Type B pancreatic cell (in vitro differentiated cells): ENCODE measurements at regions not wholly inside any gene's neighbourhood (a gene's known extent, or its start where the extent isn't known, plus 50 kb on each side); places are given as distances from the start of the nearest gene placed in this dataset.
A peak's percentile ranks its signal among the peaks of the same experiment; 100 is the strongest.

ENCODE experiments used
- DNase-seq: peaks from one replicate; pipeline ENCODE4 v3.0.0; 2021; ENCODE audit warnings: mixed read lengths; ENCODE audit not compliant: unreplicated experiment; ENCODE audit errors: extremely low spot score
- H3K27ac Mint-ChIP-seq: 2 replicates; pipeline ENCODE4 v1.8.0; 2021; ENCODE audit warnings: mild to moderate bottlenecking, mixed read lengths
- H3K27me3 Mint-ChIP-seq: 2 replicates; pipeline ENCODE4 v1.8.0; 2021; ENCODE audit warnings: mixed read lengths
- H3K36me3 Mint-ChIP-seq: 2 replicates; pipeline ENCODE4 v1.8.0; 2021; ENCODE audit warnings: mixed read lengths
- H3K4me1 Mint-ChIP-seq: one replicate; pipeline ENCODE4 v1.8.0; 2021; ENCODE audit warnings: mixed read lengths; ENCODE audit not compliant: unreplicated experiment
- H3K4me3 Mint-ChIP-seq: 2 replicates; pipeline ENCODE4 v1.8.0; 2021; ENCODE audit warnings: mild to moderate bottlenecking, mixed read lengths
- H3K9me3 Mint-ChIP-seq: 2 replicates; pipeline ENCODE4 v1.8.0; 2021; ENCODE audit warnings: mixed read lengths
- CTCF ChIP-seq: fragments of 200-600 bp; sonication (generic); conservative IDR thresholded peaks from 2 replicates; pipeline ENCODE4 v1.5.0; 2021; ENCODE audit warnings: antibody characterized with exemption, mild to moderate bottlenecking

GRCh38 chr1:5551274-5551975, 440.8 kb downstream of the NPHP4 start:
- H3K36me3 Mint-ChIP-seq = no peaks in the 10 kb centered on the region
- TF ChIP-seq CTCF = no peak
- H3K27me3 Mint-ChIP-seq = peaks cover 12% of the 10 kb centered on the region
- H3K4me3 Mint-ChIP-seq = no peak overlapping the region
- DNase-seq = peak; percentile 36
- H3K4me1 Mint-ChIP-seq = no peaks in the 10 kb centered on the region
- H3K9me3 Mint-ChIP-seq = no peaks in the 10 kb centered on the region
- no peak overlapping the region for H3K27ac Mint-ChIP-seq

DNA sequence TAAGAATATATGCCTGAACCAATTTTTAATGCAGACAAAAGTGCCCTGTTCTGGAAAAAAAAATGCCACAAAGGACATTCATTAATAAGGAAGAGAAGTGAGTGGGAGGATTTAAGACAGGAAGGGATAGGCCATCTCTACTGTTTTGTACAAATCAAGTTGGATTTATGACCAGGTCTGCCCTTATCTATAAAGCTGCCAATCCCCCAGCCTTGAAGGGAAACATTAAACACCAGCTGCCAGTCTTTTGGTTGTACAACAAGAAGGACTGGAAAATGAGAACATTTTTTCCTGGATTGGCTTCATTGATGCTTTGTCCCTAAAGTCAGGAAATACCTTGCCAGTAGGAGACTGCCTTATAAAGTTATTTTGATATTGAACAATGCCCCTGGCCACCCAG, 444.0 kb downstream of the NPHP4 start:
- H3K27me3 Mint-ChIP-seq = peaks cover 5% of the 10 kb centered on the region
- no peak for DNase-seq
- no peak for TF ChIP-seq CTCF
- no peaks in the 10 kb centered on the region for H3K9me3 Mint-ChIP-seq
- no peak overlapping the region for H3K27ac Mint-ChIP-seq
- no peaks in the 10 kb centered on the region for H3K4me1 Mint-ChIP-seq
- no peak overlapping the region for H3K4me3 Mint-ChIP-seq
- no peaks in the 10 kb centered on the region for H3K36me3 Mint-ChIP-seq

DNA sequence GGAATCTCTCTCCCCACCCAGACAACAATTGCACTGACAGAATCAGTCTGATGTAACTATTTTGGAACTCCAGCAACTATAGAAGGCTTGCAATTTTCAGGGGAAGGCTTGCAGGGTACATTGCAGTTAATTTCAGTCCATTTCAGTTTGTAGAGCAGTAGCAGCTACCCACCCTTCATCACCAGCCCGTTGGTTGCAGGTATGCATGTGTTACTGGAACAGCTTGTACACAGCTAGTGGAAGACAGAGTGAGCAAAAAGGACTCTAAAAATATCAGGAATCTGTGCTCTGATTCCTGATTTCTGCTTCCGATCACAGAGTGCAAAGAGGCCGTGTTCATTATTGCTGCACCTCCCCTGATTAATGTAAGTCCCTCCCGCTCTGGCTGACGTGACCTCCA, 449.0 kb downstream of the NPHP4 start:
- peaks cover 16% of the 10 kb centered on the region for H3K27me3 Mint-ChIP-seq
- TF ChIP-seq CTCF = no peak
- no peaks in the 10 kb centered on the region for H3K36me3 Mint-ChIP-seq
- no peak overlapping the region for H3K4me3 Mint-ChIP-seq
- no peak overlapping the region for H3K27ac Mint-ChIP-seq
- DNase-seq = no peak
- H3K9me3 Mint-ChIP-seq = no peaks in the 10 kb centered on the region
- no peaks in the 10 kb centered on the region for H3K4me1 Mint-ChIP-seq

DNA sequence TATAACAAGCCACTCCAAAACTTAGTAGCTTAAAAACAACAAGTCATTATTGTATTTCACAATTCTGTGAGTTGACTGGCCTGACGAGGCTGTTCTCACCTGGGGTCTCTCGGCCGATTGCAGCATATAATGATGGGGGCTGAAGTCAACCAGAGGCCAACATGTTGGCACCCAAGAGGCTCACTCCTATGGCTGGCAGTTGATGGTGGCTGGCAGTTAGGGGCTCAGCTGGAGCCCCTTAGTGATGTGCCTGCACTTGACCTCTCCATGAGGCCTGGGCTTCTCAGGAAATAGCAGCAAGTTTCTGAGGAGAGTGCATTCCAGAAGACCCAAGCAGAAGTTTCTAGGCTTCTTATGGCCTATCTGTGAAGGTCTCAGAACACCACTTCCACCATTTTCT, 459.4 kb downstream of the NPHP4 start:
- no peak for DNase-seq
- Mint-ChIP-seq H3K4me3 (no peak overlapping the region), H3K27ac (no peak overlapping the region), H3K27me3 (peaks cover 35% of the 10 kb centered on the region), H3K36me3 (no peaks in the 10 kb centered on the region), H3K9me3 (no peaks in the 10 kb centered on the region), H3K4me1 (no peaks in the 10 kb centered on the region)
- TF ChIP-seq CTCF = no peak

DNA sequence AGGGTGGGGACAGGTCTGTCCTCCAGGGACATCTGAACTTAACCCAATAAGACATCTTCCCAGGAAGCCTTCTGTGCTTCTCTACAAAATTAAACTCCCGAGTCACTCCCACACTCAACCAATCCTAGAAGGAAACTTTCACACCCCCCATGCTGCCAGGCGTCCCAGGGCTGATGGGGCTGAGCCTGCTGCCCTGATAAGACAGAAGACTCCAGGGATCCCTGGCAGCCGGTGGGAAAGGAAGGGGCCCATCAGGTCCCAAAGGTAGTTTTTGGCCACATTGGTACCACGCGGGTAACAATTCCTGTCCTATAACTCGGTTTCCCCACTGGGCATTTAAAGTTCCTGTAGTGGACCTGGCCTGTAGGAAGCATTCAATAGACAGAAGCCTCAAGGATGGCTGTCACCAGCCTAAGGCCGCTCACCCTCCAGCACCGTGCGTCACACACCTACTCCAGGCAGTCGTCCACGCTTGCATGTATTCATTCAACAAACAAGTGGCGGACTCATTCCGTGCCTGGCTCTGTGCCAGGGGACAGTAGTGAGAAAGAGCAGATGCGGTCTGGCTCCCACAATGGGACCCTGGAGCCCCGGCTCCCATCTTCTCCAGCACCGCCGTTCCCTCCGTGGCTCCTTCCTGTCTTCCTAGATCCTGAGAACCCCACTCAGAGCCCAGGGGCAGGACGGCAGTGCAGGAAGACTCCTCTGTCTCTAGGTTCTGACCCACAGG, 465.2 kb downstream of the NPHP4 start:
- H3K36me3 Mint-ChIP-seq = no peaks in the 10 kb centered on the region
- H3K27ac Mint-ChIP-seq = no peak overlapping the region
- peak; percentile 62 for DNase-seq
- peaks cover 11% of the 10 kb centered on the region for H3K27me3 Mint-ChIP-seq
- no peaks in the 10 kb centered on the region for H3K4me1 Mint-ChIP-seq
- TF ChIP-seq CTCF = no peak
- no peak overlapping the region for H3K4me3 Mint-ChIP-seq
- H3K9me3 Mint-ChIP-seq = no peaks in the 10 kb centered on the region
